ENCODE measurements at regions not wholly inside any gene's neighbourhood (a gene's known extent, or its start where the extent isn't known, plus 50 kb on each side); places are given as distances from the start of the nearest gene placed in this dataset.

DNA sequence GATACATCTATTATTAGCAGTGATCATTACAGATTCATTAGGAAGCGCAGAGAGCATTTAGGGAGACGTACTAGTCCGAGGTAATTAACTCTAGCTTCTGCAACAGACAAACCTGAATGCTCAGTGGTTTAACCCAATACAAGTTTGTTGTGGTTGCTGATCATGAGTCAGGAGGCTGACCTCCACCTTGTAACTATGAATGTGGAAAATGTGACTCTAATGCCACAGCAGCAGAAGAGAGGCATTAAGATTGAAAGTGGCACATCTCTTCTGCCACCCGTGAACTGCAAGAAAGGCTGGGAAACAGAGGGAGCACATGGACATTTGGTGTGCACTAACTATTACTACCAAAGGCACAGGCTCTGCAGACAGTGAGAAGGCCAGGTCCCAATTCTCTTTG is 71.2 kb upstream of the C3orf80 start:
- H3K27me3 Mint-ChIP-seq (ENCODE audit: insufficient read depth, unreplicated experiment), result no peaks in the 10 kb centered on the region
- Histone ChIP-seq H3K4me1 (no peaks in the 10 kb centered on the region), H3K36me3 (ENCODE audit: control insufficient read depth, insufficient read depth, low read length) (no peaks in the 10 kb centered on the region), H3K9me3 (no peaks in the 10 kb centered on the region), H3K4me3 (ENCODE audit: low read depth, low read length) (no peak overlapping the region), H3K27me3 (replicated peaks; ENCODE audit: control insufficient read depth, insufficient read depth, low read length) (no peaks in the 10 kb centered on the region)
- no peaks in the 10 kb centered on the region for H3K9me3 Mint-ChIP-seq (ENCODE audit: unreplicated experiment)
- no peak for TF ChIP-seq CTCF (IDR thresholded peaks at IDR 0.05; ENCODE audit: insufficient read depth in 1 of 2, low read depth in 1 of 2, low read length in 1 of 2, severe bottlenecking in 1 of 2, unreplicated experiment in 1 of 2)
- no TSS peak for BruUV-seq (replicated peaks)
- no peak overlapping the region for H3K27ac Mint-ChIP-seq (ENCODE audit: unreplicated experiment)
- DNase-seq, result no peak
- H3K36me3 Mint-ChIP-seq (ENCODE audit: insufficient read depth, unreplicated experiment), result no peaks in the 10 kb centered on the region
- ChIA-PET CTCF (no interaction called here), POLR2A (no interaction called here)
- intact Hi-C loops (cut with micrococcal nuclease; ENCODE audit: unreplicated experiment), result no loop called here
- no peaks in the 10 kb centered on the region for H3K4me1 Mint-ChIP-seq (ENCODE audit: low read depth, unreplicated experiment)
- no peak overlapping the region for H3K4me3 Mint-ChIP-seq (ENCODE audit: unreplicated experiment)

- CTCF ChIA-PET, result interaction anchor here (0.7 kb wide), 1 partner anchor 123 kb away, joined by 3 read pairs; no protein-coding TSS in a partner anchor
- H3K9me3 ChIP-seq, result no peaks in the 10 kb centered on the region
- Mint-ChIP-seq H3K9me3 (ENCODE audit: unreplicated experiment) (no peaks in the 10 kb centered on the region), H3K4me1 (ENCODE audit: low read depth, unreplicated experiment) (no peaks in the 10 kb centered on the region), H3K36me3 (ENCODE audit: insufficient read depth, unreplicated experiment) (no peaks in the 10 kb centered on the region), H3K4me3 (ENCODE audit: unreplicated experiment) (no peak overlapping the region), H3K27me3 (ENCODE audit: insufficient read depth, unreplicated experiment) (no peaks in the 10 kb centered on the region), H3K27ac (ENCODE audit: unreplicated experiment) (no peak overlapping the region)
- POLR2A ChIA-PET, result no interaction called here
- no peak overlapping the region for H3K4me3 ChIP-seq (ENCODE audit: low read depth, low read length)
- TF ChIP-seq CTCF (IDR thresholded peaks at IDR 0.05; ENCODE audit: insufficient read depth in 1 of 2, low read depth in 1 of 2, low read length in 1 of 2, severe bottlenecking in 1 of 2, unreplicated experiment in 1 of 2), result no peak
- no peaks in the 10 kb centered on the region for H3K36me3 ChIP-seq (ENCODE audit: control insufficient read depth, insufficient read depth, low read length)
- no TSS peak for BruUV-seq (replicated peaks)
- no peak for DNase-seq
- intact Hi-C loops (cut with micrococcal nuclease; ENCODE audit: unreplicated experiment), result no loop called here
- H3K27me3 ChIP-seq (replicated peaks; ENCODE audit: control insufficient read depth, insufficient read depth, low read length), result no peaks in the 10 kb centered on the region
- H3K4me1 ChIP-seq, result no peaks in the 10 kb centered on the region
These were observed 70.6 kb upstream of the C3orf80 start for GRCh38 chr3:160154596-160154995.

DNA sequence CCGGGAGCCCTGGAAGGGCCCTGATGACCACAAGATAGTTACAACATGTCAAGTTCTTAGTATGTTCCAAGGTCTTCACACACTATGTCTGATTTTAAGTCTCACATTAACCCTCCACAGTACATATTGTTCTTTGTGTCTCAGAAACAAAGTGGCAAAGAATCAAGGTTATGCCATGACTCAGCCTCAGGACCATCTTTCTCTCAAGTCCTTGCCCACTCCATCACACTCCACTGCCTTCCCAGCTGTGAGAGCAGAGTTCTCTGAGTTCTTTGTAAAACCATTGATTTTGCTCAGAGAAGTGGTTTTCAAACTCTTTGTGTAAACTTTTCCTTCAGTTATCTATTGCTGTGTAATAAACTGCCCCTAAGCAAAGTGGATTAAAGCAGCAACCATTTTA is 67.9 kb upstream of the C3orf80 start:
- Mint-ChIP-seq H3K27me3 (ENCODE audit: insufficient read depth, unreplicated experiment) (no peaks in the 10 kb centered on the region), H3K27ac (ENCODE audit: unreplicated experiment) (no peak overlapping the region), H3K4me1 (ENCODE audit: low read depth, unreplicated experiment) (peaks cover 6% of the 10 kb centered on the region), H3K9me3 (ENCODE audit: unreplicated experiment) (no peaks in the 10 kb centered on the region), H3K4me3 (ENCODE audit: unreplicated experiment) (no peak overlapping the region), H3K36me3 (ENCODE audit: insufficient read depth, unreplicated experiment) (no peaks in the 10 kb centered on the region)
- no peak for DNase-seq
- POLR2A ChIA-PET, result no interaction called here
- H3K27me3 ChIP-seq (replicated peaks; ENCODE audit: control insufficient read depth, insufficient read depth, low read length), result no peaks in the 10 kb centered on the region
- H3K4me1 ChIP-seq, result no peaks in the 10 kb centered on the region
- CTCF ChIA-PET, result no interaction called here
- no TSS peak for BruUV-seq (replicated peaks)
- TF ChIP-seq CTCF (IDR thresholded peaks at IDR 0.05; ENCODE audit: insufficient read depth in 1 of 2, low read depth in 1 of 2, low read length in 1 of 2, severe bottlenecking in 1 of 2, unreplicated experiment in 1 of 2), result no peak
- intact Hi-C loops (cut with micrococcal nuclease; ENCODE audit: unreplicated experiment), result no loop called here
- no peaks in the 10 kb centered on the region for H3K9me3 ChIP-seq
- no peaks in the 10 kb centered on the region for H3K36me3 ChIP-seq (ENCODE audit: control insufficient read depth, insufficient read depth, low read length)
- no peak overlapping the region for H3K4me3 ChIP-seq (ENCODE audit: low read depth, low read length)
